ENCODE measurements at regions not wholly inside any gene's neighbourhood (a gene's known extent, or its start where the extent isn't known, plus 50 kb on each side); places are given as distances from the start of the nearest gene placed in this dataset.

GRCh38 chr10:128960517-128960916 is 506.5 kb upstream of the MGMT start:
- no peak for DNase-seq (ENCODE audit: low read depth, low spot score)

- DNase-seq (ENCODE audit: low read depth, low spot score), result no peak
These were observed 504.9 kb upstream of the MGMT start for GRCh38 chr10:128962182-128962581.

- DNase-seq (ENCODE audit: low read depth, low spot score), result no peak
These were observed 503.6 kb upstream of the MGMT start for GRCh38 chr10:128963211-128964099.

GRCh38 chr10:128964100-128964403 is 503.0 kb upstream of the MGMT start:
- no peak for DNase-seq (ENCODE audit: low read depth, low spot score)

- no peak for DNase-seq (ENCODE audit: low read depth, low spot score)
These were observed 498.9 kb upstream of the MGMT start for GRCh38 chr10:128967980-128968756.

- DNase-seq (ENCODE audit: low read depth, low spot score), result no peak
These were observed 497.5 kb upstream of the MGMT start for GRCh38 chr10:128969551-128969950.

- no peak for DNase-seq (ENCODE audit: low read depth, low spot score)
These were observed 495.5 kb upstream of the MGMT start for GRCh38 chr10:128971374-128972035.

- DNase-seq (ENCODE audit: low read depth, low spot score), result no peak
These were observed 495.0 kb upstream of the MGMT start for GRCh38 chr10:128972036-128972405.

GRCh38 chr10:128973221-128973620 is 493.8 kb upstream of the MGMT start:
- no peak for DNase-seq (ENCODE audit: low read depth, low spot score)

GRCh38 chr10:128976856-128977255 is 490.2 kb upstream of the MGMT start:
- DNase-seq (ENCODE audit: low read depth, low spot score), result no peak

- DNase-seq (ENCODE audit: low read depth, low spot score), result no peak
These were observed 488.8 kb upstream of the MGMT start for GRCh38 chr10:128978211-128978610.

GRCh38 chr10:128979405-128979804 is 487.6 kb upstream of the MGMT start:
- no peak for DNase-seq (ENCODE audit: low read depth, low spot score)

- DNase-seq (ENCODE audit: low read depth, low spot score), result no peak
These were observed 485.8 kb upstream of the MGMT start for GRCh38 chr10:128981251-128981650.

GRCh38 chr10:128981881-128982615 is 485.0 kb upstream of the MGMT start:
- DNase-seq (ENCODE audit: low read depth, low spot score), result no peak

- DNase-seq (ENCODE audit: low read depth, low spot score), result no peak
These were observed 484.5 kb upstream of the MGMT start for GRCh38 chr10:128982616-128982915.

GRCh38 chr10:128985036-128985435 is 482.0 kb upstream of the MGMT start:
- no peak for DNase-seq (ENCODE audit: low read depth, low spot score)

GRCh38 chr10:128990986-128991385 is 476.1 kb upstream of the MGMT start:
- DNase-seq (ENCODE audit: low read depth, low spot score), result no peak

- DNase-seq (ENCODE audit: low read depth, low spot score), result no peak
These were observed 474.3 kb upstream of the MGMT start for GRCh38 chr10:128992770-128993169.

GRCh38 chr10:128993443-128993842 is 473.6 kb upstream of the MGMT start:
- peak; percentile 32 for DNase-seq (ENCODE audit: low read depth, low spot score)

GRCh38 chr10:128993911-128994538 is 473.0 kb upstream of the MGMT start:
- DNase-seq (ENCODE audit: low read depth, low spot score), result no peak

- DNase-seq (ENCODE audit: low read depth, low spot score), result no peak
These were observed 472.4 kb upstream of the MGMT start for GRCh38 chr10:128994598-128995143.

Data from ELF-1 (cell line).